PC-3 (cell line): ENCODE measurements at regions not wholly inside any gene's neighbourhood (a gene's known extent, or its start where the extent isn't known, plus 50 kb on each side); places are given as distances from the start of the nearest gene placed in this dataset.

Experiments used
- CTCF ChIP-seq: fragments of 300-600 bp; sonication (generic); conservative IDR thresholded peaks from 2 replicates; pipeline ENCODE4 v1.5.1; 2017; ENCODE audit warnings: antibody characterized with exemption, low read depth, mild to moderate bottlenecking, low read length
- EZH2 ChIP-seq: fragments of 300-600 bp; sonication (generic); IDR thresholded peaks from one replicate; pipeline ENCODE4 v1.6.1; 2017; ENCODE audit warnings: antibody characterized with exemption, mild to moderate bottlenecking, low read length; ENCODE audit not compliant: unreplicated experiment
- EZH2phosphoT487 ChIP-seq: fragments of 300-600 bp; sonication (generic); IDR thresholded peaks from 2 replicates; pipeline ENCODE4 v1.6.1; 2018; ENCODE audit warnings: mild to moderate bottlenecking, antibody characterized with exemption, low read length, borderline replicate concordance

- TF ChIP-seq CTCF (no peak), EZH2 (no peak), EZH2phosphoT487 (no peak)
Observed at GRCh38 chr3:96450699-96451098, 363.7 kb upstream of the EPHA6 start.
